HEK293 (cell line): ENCODE measurements at regions not wholly inside any gene's neighbourhood (a gene's known extent, or its start where the extent isn't known, plus 50 kb on each side); places are given as distances from the start of the nearest gene placed in this dataset.

Experiments used
- CTCF ChIP-seq: fragments of 450-650 bp; formaldehyde crosslinking; IDR thresholded peaks from 2 replicates; pipeline ENCODE4 v1.5.1; 2016; ENCODE audit warnings: missing biosample characterization, missing genetic modification characterization
- GLIS1 ChIP-seq: fragments of 450-650 bp; formaldehyde crosslinking; IDR thresholded peaks from 2 replicates; pipeline ENCODE4 v1.5.1; 2016; ENCODE audit warnings: missing biosample characterization, missing genetic modification characterization
- SCRT1 ChIP-seq: fragments of 450-650 bp; formaldehyde crosslinking; IDR thresholded peaks from 2 replicates; pipeline ENCODE4 v1.5.1; 2016; ENCODE audit warnings: missing biosample characterization, missing genetic modification characterization, borderline replicate concordance
- ZBTB49 ChIP-seq: fragments of 450-650 bp; formaldehyde crosslinking; IDR thresholded peaks from 2 replicates; pipeline ENCODE4 v1.5.1; 2016; ENCODE audit warnings: missing biosample characterization, missing genetic modification characterization, low read depth
- ZNF394 ChIP-seq: fragments of 450-650 bp; formaldehyde crosslinking; IDR thresholded peaks from 2 replicates; pipeline ENCODE4 v1.5.1; 2016; ENCODE audit warnings: missing biosample characterization, missing genetic modification characterization, mild to moderate bottlenecking, moderate library complexity, borderline replicate concordance
- TF ChIP-seq, protein P1 (sequence below): fragments of 450-650 bp; formaldehyde crosslinking; IDR thresholded peaks from 2 replicates; pipeline ENCODE4 v1.5.1; 2016; ENCODE audit warnings: missing biosample characterization, missing genetic modification characterization

- no peak for TF ChIP-seq ZNF394 (tag by site-specific recombination)
- TF ChIP-seq CTCF (tag by site-specific recombination): no peak
- no peak for TF ChIP-seq SCRT1 (tag by site-specific recombination)
- TF ChIP-seq ZBTB49 (tag by site-specific recombination): no peak
- TF ChIP-seq GLIS1 (tag by site-specific recombination): no peak
- TF ChIP-seq, protein P1, sequence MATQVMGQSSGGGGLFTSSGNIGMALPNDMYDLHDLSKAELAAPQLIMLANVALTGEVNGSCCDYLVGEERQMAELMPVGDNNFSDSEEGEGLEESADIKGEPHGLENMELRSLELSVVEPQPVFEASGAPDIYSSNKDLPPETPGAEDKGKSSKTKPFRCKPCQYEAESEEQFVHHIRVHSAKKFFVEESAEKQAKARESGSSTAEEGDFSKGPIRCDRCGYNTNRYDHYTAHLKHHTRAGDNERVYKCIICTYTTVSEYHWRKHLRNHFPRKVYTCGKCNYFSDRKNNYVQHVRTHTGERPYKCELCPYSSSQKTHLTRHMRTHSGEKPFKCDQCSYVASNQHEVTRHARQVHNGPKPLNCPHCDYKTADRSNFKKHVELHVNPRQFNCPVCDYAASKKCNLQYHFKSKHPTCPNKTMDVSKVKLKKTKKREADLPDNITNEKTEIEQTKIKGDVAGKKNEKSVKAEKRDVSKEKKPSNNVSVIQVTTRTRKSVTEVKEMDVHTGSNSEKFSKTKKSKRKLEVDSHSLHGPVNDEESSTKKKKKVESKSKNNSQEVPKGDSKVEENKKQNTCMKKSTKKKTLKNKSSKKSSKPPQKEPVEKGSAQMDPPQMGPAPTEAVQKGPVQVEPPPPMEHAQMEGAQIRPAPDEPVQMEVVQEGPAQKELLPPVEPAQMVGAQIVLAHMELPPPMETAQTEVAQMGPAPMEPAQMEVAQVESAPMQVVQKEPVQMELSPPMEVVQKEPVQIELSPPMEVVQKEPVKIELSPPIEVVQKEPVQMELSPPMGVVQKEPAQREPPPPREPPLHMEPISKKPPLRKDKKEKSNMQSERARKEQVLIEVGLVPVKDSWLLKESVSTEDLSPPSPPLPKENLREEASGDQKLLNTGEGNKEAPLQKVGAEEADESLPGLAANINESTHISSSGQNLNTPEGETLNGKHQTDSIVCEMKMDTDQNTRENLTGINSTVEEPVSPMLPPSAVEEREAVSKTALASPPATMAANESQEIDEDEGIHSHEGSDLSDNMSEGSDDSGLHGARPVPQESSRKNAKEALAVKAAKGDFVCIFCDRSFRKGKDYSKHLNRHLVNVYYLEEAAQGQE (tag by site-specific recombination): no peak
These were observed 110.2 kb downstream of the VCPKMT start for GRCh38 chr14:50006141-50006540.
